ENCODE measurements at regions not wholly inside any gene's neighbourhood (a gene's known extent, or its start where the extent isn't known, plus 50 kb on each side); places are given as distances from the start of the nearest gene placed in this dataset.

GRCh38 chr1:222049176-222049575 lies 307.3 kb upstream of the DUSP10 start:
- no peak for TF ChIP-seq POLR2A (IDR thresholded peaks at IDR 0.05)
- TF ChIP-seq CTCF (IDR thresholded peaks at IDR 0.05 in 4 of 5, conservative IDR thresholded peaks at IDR 0.05 in 1 of 5) = no peak
